GM18502 (cell line): ENCODE measurements at regions not wholly inside any gene's neighbourhood (a gene's known extent, or its start where the extent isn't known, plus 50 kb on each side); places are given as distances from the start of the nearest gene placed in this dataset.
"Not testable (repeated sequence)": the region's sequence is repeated elsewhere in the genome, so short reads cannot be mapped to it uniquely, and the experiment has no call there.

ENCODE experiments used
- ATAC-seq: cut with Tn5 transposase; IDR thresholded peaks from one replicate; pipeline ENCODE4 v1.9.1; 2021; ENCODE audit warnings: mild to moderate bottlenecking; ENCODE audit not compliant: unreplicated experiment, poor library complexity

DNA sequence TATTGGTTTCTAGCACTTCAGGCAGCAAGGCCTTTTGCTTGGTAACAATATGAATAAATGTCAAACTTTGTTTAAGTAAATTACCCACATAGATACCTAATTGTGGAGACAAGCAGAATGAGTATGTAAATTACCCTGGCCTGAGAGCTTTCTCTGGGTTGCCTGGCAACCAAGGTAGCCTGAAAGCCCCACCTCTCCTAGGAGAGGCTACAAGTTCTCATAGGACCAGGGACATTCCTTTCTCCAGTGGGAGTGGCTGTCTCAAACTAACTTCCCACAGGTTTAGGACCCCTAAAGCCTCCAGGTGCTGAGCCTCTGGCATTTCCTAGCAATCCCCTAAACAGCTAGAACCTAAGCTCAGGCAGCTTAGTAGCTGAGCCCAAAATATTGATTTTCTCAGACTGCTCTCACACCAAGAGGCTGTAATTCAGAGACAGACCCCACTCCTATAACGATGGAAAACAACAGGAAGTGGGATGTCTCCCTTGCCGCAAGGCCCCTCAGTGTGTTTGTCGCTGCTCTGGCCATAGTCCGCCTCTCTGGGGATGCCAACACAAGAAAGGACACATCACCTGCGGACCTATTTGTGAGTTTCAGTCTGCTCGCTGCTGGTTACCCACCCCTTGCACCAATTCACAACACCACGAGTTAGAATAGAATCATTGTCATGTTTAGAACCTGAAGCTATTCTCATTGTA is 207.3 kb downstream of the DLEU7 start:
- ATAC-seq, result peak; percentile 84

- ATAC-seq, result no peak
Measured at GRCh38 chr13:50643060-50643459, 200.4 kb downstream of the DLEU7 start.

DNA sequence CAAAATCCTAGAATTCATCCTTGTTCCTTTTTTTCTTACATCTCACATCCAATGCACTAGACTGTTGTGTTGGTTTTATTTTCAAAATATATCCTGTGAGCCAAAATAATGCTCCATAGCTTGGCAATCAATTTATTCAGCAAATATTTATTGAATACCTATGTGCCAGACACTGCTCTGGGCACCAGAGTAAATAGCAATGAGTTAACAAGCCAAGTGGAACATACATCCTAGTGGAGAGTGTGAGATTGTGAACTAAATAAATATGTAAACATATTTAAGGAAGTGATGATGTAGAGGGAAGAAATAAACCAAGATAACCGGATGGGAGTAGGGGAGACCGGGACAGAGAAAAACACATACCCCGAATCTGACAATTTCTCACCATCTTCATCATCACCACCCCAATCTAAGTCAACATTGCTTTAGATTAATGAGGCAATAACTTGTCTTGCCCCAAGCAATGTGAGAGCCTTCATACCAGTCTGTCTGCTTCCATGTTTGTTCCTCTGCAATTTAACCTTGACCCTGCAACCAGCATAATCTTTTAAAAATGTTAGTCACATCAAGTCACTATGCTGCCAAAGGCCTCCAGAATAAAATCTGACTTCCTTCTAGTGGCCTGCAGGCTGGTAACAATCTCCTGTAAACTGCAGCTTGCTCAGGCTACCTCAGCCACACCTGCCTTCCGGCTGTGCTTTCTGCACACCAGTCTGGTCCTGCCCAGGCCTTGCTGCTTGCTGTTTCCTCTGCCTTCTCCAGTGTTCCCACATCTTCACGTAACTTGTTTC is 199.2 kb downstream of the DLEU7 start:
- ATAC-seq, result no peak

GRCh38 chr13:50645092-50645491 is 198.4 kb downstream of the DLEU7 start:
- no peak for ATAC-seq

- ATAC-seq, result no peak
Measured at GRCh38 chr13:50646070-50646469, 197.4 kb downstream of the DLEU7 start.

GRCh38 chr13:50649211-50649610 is 194.3 kb downstream of the DLEU7 start:
- no peak for ATAC-seq

GRCh38 chr13:50650592-50651504 is 192.6 kb downstream of the DLEU7 start:
- ATAC-seq, result no peak

GRCh38 chr13:50651922-50652321 is 191.6 kb downstream of the DLEU7 start:
- ATAC-seq, result no peak

DNA sequence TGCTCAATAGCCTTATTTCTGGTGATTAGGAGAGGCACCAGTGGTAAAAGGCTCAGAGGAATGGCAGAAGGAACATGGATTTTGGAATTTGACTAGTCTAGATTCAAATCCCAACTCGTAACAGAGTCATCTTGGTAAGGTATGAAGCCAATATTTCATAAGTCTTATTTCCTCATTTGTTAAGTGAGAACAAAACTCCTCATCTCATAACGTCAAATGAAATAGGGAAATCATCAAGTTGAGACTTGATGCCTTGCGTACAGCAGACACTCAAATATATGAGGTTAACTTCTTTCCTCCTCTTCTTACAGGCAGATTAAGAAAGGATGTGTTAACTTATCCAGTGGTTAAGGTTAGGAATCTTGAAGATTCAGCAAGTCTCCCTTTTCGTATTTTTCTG is 189.2 kb downstream of the DLEU7 start:
- no peak for ATAC-seq

DNA sequence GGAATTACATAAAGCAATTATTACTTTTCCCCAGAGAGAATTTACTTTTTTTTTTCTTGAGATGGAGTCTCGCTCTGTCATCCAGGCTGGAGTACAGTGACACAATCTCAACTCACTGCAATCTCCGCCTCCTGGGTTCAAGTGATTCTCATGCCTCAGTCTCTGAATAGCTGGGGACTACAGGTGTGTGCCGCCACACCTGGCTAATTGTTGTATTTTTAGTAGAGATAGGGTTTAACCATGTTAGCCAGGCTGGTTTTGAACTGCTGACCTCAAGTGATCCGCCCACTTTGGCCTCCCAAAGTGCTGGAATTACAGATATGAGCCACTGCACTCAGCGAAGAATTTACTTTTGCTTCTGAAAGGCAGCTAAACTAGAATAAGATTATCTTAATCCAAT is 181.6 kb downstream of the DLEU7 start:
- not testable (repeated sequence) for ATAC-seq

GRCh38 chr13:50664951-50665350 is 178.5 kb downstream of the DLEU7 start:
- no peak for ATAC-seq

DNA sequence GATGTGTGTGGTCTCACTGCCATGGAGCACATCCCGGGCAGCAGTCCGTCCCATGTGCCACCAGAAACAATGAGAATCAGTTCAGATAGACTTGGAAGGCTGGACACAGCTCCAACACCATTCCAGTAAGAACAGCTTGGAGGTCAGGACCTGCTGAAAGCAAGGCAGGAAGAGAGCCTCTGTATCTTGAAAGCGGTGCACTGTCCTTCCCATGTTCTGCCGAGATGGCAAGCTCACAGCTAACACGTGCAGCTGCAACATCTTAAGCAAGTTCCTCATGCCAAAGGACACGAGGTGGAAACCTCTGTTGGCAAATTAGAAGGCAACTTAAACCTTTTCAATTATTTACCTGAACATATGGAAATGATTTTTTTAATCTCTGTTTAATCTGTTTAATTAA is 175.4 kb downstream of the DLEU7 start:
- no peak for ATAC-seq

DNA sequence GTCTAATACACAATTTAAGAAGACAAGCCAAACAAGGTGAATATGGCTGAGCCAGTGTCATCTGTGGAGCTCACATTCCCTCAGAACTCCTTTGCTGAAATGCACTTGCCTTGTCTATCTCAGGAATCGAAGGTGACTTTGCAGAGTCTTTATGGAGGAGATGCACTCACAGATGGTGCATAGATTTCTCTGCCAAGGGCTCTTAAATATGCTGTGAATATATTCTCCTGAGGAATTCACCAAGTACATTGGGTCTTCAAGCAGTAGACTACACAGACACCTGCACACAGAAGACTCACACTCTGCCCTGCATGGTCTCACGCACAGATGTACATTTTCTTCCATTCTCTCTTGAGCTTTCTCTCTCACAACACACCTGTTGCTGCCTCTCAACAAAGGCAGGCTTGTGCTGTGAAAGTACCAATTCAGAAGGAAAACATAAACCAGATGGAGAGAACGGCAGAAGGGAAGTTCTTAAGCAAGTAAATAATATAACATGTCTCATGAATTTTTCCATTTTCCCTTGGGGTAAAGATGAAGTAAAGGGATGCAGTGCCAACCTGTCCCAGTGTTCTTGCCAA is 174.7 kb downstream of the DLEU7 start:
- ATAC-seq, result no peak

GRCh38 chr13:50670272-50670671 is 173.2 kb downstream of the DLEU7 start:
- ATAC-seq, result no peak

GRCh38 chr13:50670847-50671496 is 172.5 kb downstream of the DLEU7 start:
- ATAC-seq, result no peak

DNA sequence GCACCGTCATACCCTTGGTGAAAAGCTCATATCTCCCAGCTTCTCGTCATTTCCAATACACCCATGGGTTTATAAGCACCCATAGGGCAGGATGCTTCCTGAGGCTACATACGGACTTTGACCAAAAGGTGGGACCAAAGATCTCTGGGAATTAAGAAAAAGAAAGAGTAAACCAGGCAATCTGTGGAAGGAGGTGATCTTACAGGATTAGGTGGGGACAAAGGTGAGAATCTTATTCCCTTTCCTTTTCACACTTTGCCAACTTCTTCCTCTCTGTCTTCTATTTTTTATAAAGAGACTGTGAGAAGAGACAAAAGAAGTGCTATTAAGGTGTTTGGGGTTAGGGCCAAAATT is 172.0 kb downstream of the DLEU7 start:
- no peak for ATAC-seq

DNA sequence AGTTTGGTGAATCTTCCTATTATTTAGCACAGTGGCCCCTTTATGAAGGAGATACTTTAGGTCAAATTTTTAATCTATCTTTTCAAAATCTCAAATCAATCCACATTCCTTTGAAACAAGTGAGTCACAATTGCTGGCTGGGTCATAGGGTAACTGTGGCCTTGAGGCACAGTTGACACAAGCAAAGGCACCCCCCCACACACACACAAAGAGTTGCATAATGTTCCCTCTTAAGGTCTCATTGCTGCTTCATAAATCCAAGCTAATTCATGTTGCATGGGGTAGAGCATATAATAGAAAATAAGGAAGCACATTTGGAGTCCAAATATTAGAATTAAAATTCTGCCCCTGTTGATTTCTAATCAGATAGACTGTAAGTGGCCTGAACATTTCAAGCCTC is 171.5 kb downstream of the DLEU7 start:
- ATAC-seq, result no peak

DNA sequence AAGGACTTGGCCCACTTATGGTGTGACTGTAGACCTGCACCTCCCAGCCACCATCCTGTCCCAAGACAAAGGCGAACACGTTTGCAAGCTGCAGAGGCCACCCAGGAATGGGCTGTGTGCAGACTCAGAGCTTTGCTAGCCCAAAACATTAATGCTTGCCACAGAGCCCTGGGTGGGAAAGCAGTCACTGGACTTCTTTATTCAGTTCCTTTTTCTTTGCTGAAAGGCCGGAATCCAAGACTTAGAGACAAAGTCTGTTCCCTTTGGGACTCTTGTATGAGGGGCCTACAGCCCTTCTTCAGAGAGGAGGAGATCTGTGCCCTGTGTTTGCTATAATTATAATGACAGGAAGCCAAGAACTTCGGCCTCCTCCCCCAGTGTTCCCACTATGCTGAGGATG is 167.8 kb downstream of the DLEU7 start:
- no peak for ATAC-seq

- no peak for ATAC-seq
Measured at GRCh38 chr13:50676602-50677001, 166.9 kb downstream of the DLEU7 start.

GRCh38 chr13:50677258-50677657 is 166.2 kb downstream of the DLEU7 start:
- ATAC-seq, result no peak
